ENCODE measurements at regions not wholly inside any gene's neighbourhood (a gene's known extent, or its start where the extent isn't known, plus 50 kb on each side); places are given as distances from the start of the nearest gene placed in this dataset.
"Not testable (repeated sequence)": the region's sequence is repeated elsewhere in the genome, so short reads cannot be mapped to it uniquely, and the experiment has no call there.

DNA sequence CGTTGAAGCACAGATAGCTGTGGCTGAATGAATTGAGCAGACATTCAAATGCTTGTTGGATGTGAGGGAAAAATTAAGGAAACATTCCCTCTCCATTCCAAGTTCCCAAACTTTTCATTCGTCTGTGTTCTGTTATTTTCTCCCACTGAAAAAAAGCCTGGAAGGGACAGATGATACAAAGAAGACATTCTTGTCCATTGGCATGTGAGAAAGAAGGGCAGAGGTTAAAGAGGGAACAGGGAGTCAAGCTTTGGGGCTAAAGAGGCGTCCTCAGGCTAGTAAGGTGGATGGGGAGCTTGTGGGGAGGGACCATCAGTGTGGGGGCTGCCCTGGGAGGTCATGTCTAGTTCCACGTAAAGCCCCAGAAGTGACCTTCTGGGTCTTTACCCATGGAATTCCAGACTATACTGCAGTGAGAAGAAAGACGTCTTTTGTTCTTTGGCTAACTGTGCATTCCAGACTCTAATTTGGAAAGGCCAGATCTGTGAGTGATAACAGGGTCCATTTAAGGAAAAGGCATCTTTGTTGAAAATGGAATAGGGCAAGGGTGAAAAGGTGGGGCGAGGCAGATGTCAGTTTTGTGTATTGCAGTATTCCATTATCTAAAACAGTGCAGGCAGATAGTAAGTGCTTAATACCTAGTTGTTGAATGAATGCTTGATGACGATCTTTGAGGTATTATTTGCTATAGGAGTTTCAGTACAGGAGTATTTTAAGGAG is 117.5 kb downstream of the SOX4 start:
- DNase-seq, result no peak

GRCh38 chr6:21712213-21712612 is 118.7 kb downstream of the SOX4 start:
- DNase-seq, result no peak

DNA sequence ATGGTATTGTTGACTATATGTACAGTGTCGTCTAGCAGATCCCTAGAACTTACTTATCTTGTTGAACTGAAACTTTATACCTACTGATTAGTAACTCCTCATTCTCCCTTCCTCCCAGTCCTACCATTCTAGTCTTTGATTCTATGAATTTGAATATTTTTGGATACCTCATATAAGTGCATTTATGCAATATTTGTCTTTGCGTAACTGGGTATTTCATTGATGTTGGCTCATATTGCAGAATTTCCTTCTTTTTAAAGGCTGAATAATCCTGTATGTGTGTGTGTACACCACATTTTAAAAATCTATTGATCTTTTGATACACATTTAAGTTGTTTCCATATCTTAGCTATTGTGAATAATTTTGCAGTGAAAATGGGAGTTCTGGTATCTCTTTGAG is 119.9 kb downstream of the SOX4 start:
- no peak for DNase-seq

DNA sequence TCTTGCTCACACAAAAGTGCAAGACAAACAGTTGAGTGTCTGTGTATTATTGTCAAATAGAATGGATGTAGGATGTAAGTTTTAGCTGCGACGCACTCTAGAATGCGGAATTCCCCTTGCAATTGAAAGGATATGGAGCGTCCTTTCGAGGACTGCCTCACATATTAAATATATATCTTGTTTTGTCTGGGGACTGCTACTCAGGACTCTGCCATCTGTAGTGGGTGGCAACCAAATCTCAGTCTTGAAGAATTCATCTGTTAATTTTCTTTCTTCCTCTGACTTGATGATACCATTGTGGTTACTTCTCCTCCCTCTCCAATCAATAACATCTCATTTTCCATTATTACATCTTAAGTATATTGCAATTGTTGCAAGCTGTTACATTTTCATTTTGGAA is 121.6 kb downstream of the SOX4 start:
- no peak for DNase-seq

DNA sequence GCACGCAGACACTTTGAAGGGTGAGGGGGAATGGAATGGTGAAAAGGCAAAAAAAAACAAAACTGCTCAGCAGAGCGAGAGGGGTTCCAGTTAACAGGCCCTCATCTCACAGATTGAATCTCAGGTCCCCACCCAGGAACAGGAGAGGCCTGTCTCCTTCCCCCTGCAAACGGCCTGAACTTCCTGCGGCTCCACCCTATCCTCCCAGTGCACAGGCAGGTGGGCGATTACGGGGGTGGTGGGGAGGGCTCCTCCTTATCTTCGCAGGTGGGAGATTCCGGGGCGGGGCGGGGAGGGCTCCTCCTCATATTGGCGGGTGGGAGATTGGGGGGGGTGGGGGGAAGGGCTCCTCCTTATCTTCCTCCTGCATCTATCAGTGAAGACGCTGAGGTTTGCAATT is 129.0 kb downstream of the SOX4 start:
- no peak for DNase-seq

GRCh38 chr6:21726676-21727075 is 133.1 kb downstream of the SOX4 start:
- no peak for DNase-seq

GRCh38 chr6:21728141-21728540 is 134.6 kb downstream of the SOX4 start:
- DNase-seq, result no peak

DNA sequence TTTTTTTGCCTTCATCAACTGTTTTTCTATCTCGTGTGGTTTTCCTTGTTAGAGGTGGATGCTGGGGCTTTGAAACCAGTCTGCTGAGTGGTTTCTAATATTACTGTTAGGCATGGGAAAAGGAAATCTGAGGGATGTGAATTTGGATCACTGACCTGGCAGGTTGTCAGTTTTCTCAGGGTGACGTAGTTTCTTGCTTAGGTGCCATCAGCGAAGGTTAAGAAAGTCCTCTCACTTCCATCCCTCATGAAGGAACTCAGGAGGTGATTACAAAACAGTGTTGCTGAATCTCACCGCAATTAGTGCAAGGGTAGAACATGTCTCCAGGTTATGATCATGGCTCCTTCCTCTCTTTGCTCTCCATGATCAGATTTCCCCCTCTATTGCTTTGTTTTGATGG is 135.9 kb downstream of the SOX4 start:
- no peak for DNase-seq

DNA sequence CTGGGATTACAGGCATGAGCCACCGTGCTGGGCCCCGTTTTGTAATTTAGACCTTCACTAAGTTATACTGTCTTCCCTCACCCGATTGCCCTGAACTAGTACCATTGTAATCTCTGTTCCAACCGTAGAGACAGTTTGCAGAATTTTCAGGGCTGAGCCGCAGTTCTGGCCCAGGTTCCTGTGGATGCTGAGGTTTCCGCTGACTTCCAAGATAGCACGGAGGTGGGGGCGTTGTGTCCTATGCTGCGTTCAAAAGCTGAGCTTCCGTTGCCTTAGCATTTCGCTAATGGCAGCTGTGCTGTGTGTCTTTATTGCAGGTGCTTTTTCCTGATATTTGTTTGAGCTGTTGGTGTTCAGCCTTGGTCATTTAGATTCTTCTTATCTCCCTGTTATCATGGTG is 137.0 kb downstream of the SOX4 start:
- DNase-seq, result no peak

DNA sequence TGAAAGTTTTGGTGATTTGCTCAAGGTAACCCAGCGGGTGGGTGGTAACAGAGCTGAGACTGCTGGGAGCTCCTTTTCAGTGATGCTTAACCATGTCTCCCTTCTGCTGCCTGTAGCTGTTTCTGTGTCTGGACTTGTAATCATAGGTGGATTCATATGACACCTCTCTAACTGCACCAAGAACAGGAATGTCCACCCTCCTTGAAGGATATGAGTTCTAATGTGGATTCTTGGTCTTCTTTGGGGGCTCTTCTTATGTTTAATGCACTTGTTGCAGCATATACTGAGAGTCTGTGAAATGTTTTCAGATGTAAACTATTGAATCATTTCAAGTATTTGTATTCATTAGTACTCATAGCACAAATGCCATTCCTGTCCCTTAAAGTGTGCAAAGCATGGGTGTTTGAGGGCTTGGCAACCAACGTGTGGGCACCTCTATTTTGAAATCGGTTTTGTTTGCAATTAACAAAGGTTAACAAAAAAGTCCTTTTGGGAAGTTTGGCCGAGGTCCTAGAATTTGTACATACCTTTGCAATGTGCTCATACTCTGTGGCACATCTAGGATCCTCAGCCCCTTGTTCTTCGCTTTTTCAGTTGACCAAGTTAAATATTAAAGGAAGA is 138.0 kb downstream of the SOX4 start:
- DNase-seq, result no peak

DNA sequence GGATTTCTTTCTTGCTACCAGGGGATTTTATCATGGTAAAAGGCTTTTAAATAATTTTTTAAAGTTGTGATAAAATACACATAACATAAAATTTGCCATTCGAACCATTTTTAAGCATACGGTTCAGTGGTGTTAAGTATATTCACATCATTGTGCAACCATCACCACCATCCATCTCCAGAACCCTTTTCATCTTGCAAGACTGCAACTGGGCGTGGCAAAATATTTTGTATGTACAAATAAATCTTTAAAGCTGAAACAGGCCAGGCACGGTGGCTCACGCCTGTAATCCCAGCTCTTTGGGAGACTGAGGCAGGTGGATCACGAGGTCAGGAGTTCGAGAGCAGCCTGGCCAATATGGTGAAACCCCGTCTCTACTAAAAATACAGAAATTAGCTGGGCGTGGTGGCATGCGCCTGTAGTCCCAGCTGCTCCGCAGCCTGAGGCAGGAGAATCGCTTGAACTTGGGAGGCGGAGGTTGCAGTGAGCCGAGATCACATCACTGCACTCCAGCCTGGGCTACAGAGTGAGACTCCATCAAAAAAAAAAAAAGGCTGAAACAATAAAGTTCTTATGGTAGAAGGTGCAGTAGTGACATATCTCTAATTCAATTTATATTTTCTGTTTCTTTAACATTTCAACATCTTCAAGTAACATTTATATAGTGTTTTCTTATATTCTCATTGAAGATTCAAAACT is 138.6 kb downstream of the SOX4 start:
- not testable (repeated sequence) for DNase-seq

GRCh38 chr6:21732731-21733130 is 139.2 kb downstream of the SOX4 start:
- no peak for DNase-seq

DNA sequence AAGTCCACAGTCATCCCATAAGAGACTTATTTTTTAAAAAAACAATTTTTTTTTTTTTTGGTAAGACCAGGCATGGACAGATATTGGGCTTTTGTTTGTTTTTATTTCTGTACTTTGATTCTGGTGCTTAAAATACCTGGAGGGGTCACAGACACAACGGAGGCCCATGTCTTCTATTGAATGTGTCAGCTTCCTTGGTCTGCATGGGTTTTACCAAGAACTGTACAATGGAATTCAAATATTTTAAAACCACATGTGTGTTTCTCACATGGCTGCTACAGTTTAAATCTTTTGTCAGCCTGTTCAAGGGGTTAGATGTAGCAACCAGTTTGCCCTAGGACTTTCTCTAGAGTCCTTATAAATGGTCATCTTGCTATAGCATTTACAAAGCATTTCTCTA is 139.8 kb downstream of the SOX4 start:
- DNase-seq, result no peak

- no peak for DNase-seq
Observed at GRCh38 chr6:21734204-21734603, 140.7 kb downstream of the SOX4 start.

DNA sequence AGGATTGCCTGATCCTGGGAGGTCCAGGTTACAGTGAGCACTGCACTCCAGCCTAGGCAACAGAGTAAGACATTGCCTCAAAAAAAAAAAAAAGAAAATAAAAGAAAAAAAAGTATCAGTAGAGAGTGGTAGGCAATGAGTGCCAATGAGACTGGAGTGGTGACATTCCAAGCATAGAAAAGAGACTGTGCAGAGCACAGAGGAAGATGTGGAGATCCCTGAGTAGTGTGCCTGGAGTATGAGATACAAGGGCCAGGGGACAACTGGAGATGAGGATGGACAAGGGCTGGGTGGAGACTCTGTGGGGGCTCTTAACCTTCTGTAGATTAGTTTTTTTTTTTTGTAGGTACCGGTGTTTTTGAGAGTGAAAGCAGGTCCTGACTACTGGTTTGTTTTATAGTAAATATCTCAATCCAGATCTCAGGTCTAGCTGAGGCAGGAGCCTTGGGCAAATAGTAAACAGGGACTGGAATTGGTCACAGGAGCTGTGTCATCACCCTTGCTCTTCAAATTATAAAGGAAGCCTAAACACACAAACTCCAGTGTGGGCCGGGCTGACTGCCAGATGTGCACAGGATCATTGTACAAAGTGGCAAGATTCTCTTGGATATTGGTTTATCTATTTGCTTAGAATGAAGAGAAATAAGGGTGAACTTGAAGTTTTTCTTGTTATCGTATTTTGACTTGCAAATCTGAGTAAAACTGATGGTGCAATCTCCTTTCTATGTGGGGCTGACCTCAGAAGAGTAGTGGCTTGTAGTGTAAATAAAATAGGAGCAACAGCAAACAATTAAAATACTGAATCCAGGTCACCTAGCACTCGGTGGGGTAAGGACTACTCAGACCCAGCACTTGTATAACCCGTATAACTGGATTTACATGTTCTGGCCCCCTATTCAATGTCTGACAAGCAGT is 144.9 kb downstream of the SOX4 start:
- no peak for DNase-seq

DNA sequence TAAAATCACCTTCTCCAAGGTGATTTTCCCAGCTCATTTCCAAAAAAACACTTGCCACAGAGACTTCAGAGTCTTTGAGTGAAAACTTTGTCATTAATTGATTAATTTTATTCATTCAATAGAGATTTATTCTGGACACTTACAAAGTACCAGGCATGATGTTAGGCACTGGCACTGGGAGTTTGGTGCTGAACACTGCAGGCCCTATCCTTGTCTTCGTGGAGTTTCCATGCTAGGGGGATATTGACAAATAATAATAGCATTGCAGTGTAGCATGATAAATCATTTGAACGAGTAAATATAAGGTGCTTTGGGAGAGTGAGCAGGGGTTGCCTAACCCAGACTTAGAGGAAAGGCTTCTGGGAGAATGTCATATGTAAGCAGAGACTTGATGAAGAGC is 145.7 kb downstream of the SOX4 start:
- no peak for DNase-seq

DNA sequence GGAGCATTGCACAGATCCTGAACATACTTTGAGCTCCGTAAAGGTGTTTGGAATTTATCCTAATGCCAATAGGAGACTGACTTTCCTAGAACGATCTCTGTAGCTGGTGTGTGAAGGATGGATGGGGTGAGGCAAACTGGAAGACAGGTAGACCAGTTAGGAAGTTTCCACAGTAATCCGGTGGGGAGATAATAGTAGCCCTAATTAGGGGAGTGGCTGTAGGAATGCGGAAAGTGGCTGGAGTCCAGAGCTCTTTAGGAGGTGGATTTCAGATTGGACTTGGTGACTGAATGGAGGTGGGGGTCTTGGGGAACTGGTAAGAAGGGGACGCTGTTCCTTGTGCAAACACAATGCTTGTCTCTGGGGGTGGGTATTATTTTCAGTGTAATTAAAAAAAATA is 146.3 kb downstream of the SOX4 start:
- no peak for DNase-seq

DNA sequence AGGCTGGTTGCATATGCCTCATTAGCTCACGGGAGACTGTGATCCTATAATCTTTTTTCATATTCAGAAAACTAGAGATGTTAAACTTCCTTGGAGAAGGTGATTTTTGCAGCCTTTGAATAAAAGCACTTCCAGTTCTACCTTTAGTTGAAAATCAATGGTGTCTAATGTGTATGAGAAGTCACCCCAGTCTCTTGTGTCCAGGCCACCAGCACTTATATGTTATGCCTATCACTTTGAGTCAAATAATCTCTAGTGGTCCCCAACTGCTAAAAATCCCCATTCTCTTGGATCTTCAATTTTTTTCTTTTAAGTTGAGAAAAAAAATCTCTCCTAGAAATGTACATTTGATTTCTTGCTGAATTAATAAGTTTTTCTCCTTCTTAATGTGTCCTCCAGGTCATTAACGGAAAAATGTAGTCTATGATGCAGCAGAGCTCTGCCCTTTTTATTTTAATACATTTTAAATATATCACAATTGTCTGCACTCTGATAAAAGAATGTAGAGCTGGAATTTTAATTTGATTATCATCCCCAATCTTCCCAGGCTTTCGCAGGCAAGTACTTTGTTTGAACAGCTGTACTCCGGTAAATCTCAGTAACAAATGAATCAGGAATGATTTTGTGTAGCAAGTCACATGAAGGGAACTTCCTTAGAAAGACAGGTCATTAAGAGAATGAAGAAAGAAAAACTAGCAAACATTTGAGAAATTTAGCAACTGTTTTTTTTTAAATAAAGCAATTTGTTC is 147.0 kb downstream of the SOX4 start:
- DNase-seq, result no peak

DNA sequence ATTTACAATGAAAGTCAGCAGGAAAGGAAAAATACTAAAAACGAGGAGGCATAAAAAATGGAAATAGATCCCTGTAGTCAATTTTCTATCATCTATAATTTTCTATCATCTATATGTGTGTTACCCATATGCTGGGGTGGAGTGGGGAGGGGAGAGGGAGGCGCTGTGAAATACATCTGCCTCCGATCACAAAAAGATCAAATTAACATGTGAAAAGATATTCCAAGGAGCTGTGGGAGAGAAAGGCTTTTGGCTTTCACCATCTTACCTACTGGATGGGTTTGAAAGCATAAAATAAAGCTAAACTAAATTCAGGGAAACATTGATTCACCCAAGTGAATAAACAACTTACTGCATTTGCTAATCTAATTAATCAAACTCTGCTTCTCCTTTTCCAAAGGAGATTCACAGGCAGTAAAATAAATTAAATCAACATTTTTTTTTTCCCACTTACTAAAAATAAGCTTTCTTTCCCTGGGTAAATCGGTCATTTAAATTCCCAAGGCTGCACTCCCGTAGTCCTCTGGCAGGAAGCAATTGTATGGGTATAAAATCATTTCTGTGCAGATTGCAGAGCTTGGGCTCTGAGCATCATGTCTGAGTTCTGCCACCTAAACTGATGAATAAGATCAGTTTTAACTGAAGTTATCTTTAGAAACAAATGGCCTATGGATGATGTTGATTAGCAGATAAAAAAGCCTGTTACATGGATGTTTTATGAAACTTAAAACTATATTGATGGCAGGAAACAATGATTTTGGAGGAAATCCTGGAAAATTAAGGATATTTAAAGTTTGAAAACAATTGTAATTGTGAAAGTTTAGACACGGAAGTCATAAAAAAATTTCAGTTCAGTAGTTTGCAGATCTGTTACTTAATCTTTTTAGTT is 147.9 kb downstream of the SOX4 start:
- DNase-seq, result no peak

GRCh38 chr6:21742238-21742660 is 148.7 kb downstream of the SOX4 start:
- DNase-seq, result no peak

DNA sequence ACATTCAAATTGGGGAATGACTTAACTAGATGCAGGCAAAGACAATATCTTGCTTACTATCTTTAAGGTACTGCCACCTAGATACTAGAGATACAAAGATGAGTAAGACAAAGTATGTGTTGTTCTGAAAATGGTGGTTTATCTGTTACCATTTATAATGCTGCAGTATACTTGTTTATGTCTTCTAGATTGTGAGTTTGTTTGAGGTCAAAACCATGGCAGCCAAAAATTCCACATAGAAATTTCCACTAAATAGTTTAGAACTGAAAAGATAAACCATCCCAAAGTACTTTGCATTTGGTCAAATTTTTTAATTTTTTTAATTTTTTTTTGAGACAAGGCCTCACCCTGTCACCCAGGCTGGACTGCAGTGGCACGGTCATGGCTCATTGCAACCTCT is 150.8 kb downstream of the SOX4 start:
- DNase-seq, result no peak
